ENCODE measurements at regions not wholly inside any gene's neighbourhood (a gene's known extent, or its start where the extent isn't known, plus 50 kb on each side); places are given as distances from the start of the nearest gene placed in this dataset.
"Not testable (repeated sequence)": the region's sequence is repeated elsewhere in the genome, so short reads cannot be mapped to it uniquely, and the experiment has no call there.

DNA sequence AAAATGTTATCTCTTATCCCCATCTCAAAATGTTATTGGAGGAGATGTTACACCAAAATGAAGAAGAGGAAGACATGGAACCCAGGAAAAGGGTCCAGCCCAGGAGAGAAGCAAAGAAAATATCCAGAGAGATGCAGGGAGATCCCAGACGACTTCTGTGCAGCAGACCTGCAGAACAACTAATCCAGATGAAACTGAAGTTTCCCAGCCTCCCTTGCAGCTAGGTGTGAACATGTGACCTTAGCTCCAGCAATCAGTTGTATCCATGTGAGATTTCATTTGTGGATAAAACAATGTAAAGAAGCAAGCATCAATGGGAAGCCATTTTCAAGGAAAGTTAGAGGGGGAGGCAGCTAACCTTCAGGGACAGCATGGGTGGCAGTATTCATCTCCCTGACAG lies 55.8 kb upstream of the NANOS1 start:
- Histone ChIP-seq H2AFZ (ENCODE audit: low read length) (no peak overlapping the region), H3K27me3 (ENCODE audit: control insufficient read depth, insufficient read depth, low read length) (no peaks in the 10 kb centered on the region)
- no peak for DNase-seq (ENCODE audit: low read depth in 2 of 2)

GRCh38 chr10:118974951-118975350 lies 54.6 kb upstream of the NANOS1 start:
- H3K79me2 ChIP-seq (ENCODE audit: control insufficient read depth, insufficient read depth, low read length): no peaks in the 10 kb centered on the region
- TF ChIP-seq, protein P1, sequence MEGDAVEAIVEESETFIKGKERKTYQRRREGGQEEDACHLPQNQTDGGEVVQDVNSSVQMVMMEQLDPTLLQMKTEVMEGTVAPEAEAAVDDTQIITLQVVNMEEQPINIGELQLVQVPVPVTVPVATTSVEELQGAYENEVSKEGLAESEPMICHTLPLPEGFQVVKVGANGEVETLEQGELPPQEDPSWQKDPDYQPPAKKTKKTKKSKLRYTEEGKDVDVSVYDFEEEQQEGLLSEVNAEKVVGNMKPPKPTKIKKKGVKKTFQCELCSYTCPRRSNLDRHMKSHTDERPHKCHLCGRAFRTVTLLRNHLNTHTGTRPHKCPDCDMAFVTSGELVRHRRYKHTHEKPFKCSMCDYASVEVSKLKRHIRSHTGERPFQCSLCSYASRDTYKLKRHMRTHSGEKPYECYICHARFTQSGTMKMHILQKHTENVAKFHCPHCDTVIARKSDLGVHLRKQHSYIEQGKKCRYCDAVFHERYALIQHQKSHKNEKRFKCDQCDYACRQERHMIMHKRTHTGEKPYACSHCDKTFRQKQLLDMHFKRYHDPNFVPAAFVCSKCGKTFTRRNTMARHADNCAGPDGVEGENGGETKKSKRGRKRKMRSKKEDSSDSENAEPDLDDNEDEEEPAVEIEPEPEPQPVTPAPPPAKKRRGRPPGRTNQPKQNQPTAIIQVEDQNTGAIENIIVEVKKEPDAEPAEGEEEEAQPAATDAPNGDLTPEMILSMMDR (conservative IDR thresholded peaks at IDR 0.05 in 1 of 2, IDR thresholded peaks at IDR 0.05 in 1 of 2; ENCODE audit: low read depth in 1 of 2, low read length in 2 of 2): no peak
- no peak for TF ChIP-seq EZH2 (IDR thresholded peaks at IDR 0.05; ENCODE audit: low read length, missing control alignments)
- DNase-seq (ENCODE audit: low read depth in 2 of 2): no peak
- no peak overlapping the region for H3K4me3 ChIP-seq (replicated peaks in 1 of 4; ENCODE audit: control extremely low read depth in 1 of 4, insufficient read depth in 1 of 4, low read depth in 3 of 4, low read length in 4 of 4)
- H2AFZ ChIP-seq (ENCODE audit: low read length): no peak overlapping the region
- no peaks in the 10 kb centered on the region for H3K36me3 ChIP-seq (ENCODE audit: control insufficient read depth, insufficient read depth, low read length)
- H3K9me3 ChIP-seq (ENCODE audit: control insufficient read depth, insufficient read depth, low read depth, low read length): no peaks in the 10 kb centered on the region
- no peak overlapping the region for H3K4me2 ChIP-seq (ENCODE audit: extremely low read depth, insufficient read depth, low read length)
- H3K9ac ChIP-seq (ENCODE audit: insufficient read depth, low read length): no peak overlapping the region
- H3K27ac ChIP-seq (ENCODE audit: insufficient read depth, low read length): no peak overlapping the region
- no peaks in the 10 kb centered on the region for H3K27me3 ChIP-seq (ENCODE audit: control insufficient read depth, insufficient read depth, low read length)
- H4K20me1 ChIP-seq (ENCODE audit: control insufficient read depth, extremely low read depth, insufficient read depth, low read length): no peaks in the 10 kb centered on the region
- no peaks in the 10 kb centered on the region for H3K4me1 ChIP-seq (ENCODE audit: control insufficient read depth, extremely low read depth, insufficient read depth, low read length)

More for the DNA sequence above, 55.8 kb upstream of the NANOS1 start:
- H3K4me2 ChIP-seq (ENCODE audit: extremely low read depth, insufficient read depth, low read length): no peak overlapping the region
- no peaks in the 10 kb centered on the region for H3K4me1 ChIP-seq (ENCODE audit: control insufficient read depth, extremely low read depth, insufficient read depth, low read length)
- H3K79me2 ChIP-seq (ENCODE audit: control insufficient read depth, insufficient read depth, low read length): no peaks in the 10 kb centered on the region
- no peak overlapping the region for H3K27ac ChIP-seq (ENCODE audit: insufficient read depth, low read length)
- no peak overlapping the region for H3K4me3 ChIP-seq (replicated peaks in 1 of 4; ENCODE audit: control extremely low read depth in 1 of 4, insufficient read depth in 1 of 4, low read depth in 3 of 4, low read length in 4 of 4)
- H4K20me1 ChIP-seq (ENCODE audit: control insufficient read depth, extremely low read depth, insufficient read depth, low read length): no peaks in the 10 kb centered on the region
- H3K9me3 ChIP-seq (ENCODE audit: control insufficient read depth, insufficient read depth, low read depth, low read length): no peaks in the 10 kb centered on the region
- no peaks in the 10 kb centered on the region for H3K36me3 ChIP-seq (ENCODE audit: control insufficient read depth, insufficient read depth, low read length)
- H3K9ac ChIP-seq (ENCODE audit: insufficient read depth, low read length): no peak overlapping the region
- TF ChIP-seq, protein P1 (conservative IDR thresholded peaks at IDR 0.05 in 1 of 2, IDR thresholded peaks at IDR 0.05 in 1 of 2; ENCODE audit: low read depth in 1 of 2, low read length in 2 of 2): no peak
- TF ChIP-seq EZH2 (IDR thresholded peaks at IDR 0.05; ENCODE audit: low read length, missing control alignments): no peak

GRCh38 chr10:118976219-118976618 lies 53.3 kb upstream of the NANOS1 start:
- not testable (repeated sequence) for H3K4me2 ChIP-seq (ENCODE audit: extremely low read depth, insufficient read depth, low read length); H3K27ac ChIP-seq (ENCODE audit: insufficient read depth, low read length); H3K79me2 ChIP-seq (ENCODE audit: control insufficient read depth, insufficient read depth, low read length); H4K20me1 ChIP-seq (ENCODE audit: control insufficient read depth, extremely low read depth, insufficient read depth, low read length); DNase-seq (ENCODE audit: low read depth in 2 of 2); H3K9me3 ChIP-seq (ENCODE audit: control insufficient read depth, insufficient read depth, low read depth, low read length); H3K9ac ChIP-seq (ENCODE audit: insufficient read depth, low read length); H2AFZ ChIP-seq (ENCODE audit: low read length); H3K4me3 ChIP-seq (replicated peaks in 1 of 4; ENCODE audit: control extremely low read depth in 1 of 4, insufficient read depth in 1 of 4, low read depth in 3 of 4, low read length in 4 of 4); H3K4me1 ChIP-seq (ENCODE audit: control insufficient read depth, extremely low read depth, insufficient read depth, low read length); H3K27me3 ChIP-seq (ENCODE audit: control insufficient read depth, insufficient read depth, low read length); H3K36me3 ChIP-seq (ENCODE audit: control insufficient read depth, insufficient read depth, low read length)

All from fibroblast of lung (primary cell).